ENCODE measurements at regions not wholly inside any gene's neighbourhood (a gene's known extent, or its start where the extent isn't known, plus 50 kb on each side); places are given as distances from the start of the nearest gene placed in this dataset.

DNA sequence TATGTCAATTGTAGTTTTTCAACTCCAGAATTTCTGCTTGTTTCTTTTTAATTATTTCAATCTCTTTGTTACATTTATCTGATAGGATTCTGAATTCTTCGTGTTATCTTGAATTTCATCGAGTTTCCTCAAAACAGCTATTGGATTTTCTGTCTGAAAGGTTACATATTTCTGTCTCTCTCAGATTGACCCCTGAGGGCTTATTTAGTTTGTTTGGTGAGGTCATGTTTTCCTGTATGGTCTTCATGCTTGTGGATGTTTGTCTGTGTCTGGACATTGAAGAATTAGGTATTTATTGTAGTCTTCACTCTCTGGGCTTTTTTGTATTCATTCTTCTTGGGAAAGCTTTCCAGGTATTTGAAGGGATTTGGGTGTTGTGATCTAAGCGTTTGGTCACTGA, 85.6 kb downstream of the SNAPC1 start:
- no peak for DNase-seq (ENCODE audit: low read depth in 2 of 3, low spot score in 1 of 3)

DNA sequence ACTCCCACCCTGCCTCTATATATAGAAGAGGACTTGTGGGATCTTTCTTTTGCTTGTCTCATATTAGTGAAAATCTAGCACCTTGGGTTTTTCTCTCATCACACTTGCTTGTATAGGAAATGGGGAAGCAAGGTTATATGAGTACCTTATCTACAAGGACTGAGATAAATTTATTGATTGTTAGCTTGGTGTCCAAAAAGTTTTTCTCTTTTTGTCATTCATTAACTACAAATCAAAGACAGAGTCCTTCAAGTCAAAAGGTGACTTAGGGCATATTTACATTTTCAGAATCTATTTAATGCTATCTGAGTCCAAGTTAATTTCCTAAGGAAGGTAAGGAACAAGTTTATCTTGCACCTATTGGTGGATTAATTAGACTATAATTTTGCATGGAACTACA, 92.7 kb downstream of the SNAPC1 start:
- no peak for DNase-seq (ENCODE audit: low read depth in 2 of 3, low spot score in 1 of 3)

DNA sequence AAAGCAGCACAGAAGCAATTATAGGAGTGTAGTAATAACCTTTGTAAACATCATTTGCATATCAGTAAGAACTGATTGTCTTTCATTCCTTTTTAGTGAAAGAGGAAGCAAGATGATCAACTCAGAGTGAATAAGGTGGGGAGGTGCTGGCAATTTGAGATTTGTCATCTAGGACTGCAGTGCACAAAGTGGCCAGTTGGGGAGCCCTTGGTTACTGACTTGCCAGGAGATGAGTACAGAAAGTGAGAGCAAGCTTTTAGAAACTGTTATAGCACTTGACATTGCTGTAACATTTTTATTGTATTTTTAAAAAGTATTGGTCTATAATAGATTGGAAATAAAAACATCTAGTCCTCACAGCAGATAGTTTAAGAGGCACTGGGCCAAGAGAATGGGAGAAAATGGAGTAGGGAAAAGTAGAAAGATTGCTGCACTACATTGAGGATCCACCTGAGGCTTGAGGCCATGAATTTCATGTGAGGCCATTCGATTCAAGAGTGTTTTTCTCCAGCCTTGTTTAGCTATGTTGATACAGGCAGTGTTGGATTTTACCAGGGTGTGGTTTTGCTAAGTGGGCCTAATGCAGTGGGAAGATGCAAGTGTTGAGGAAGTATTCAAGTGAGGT, 98.2 kb downstream of the SNAPC1 start:
- DNase-seq (ENCODE audit: low read depth in 2 of 3, low spot score in 1 of 3): peak; percentile 42 to 80 (median 52)

DNA sequence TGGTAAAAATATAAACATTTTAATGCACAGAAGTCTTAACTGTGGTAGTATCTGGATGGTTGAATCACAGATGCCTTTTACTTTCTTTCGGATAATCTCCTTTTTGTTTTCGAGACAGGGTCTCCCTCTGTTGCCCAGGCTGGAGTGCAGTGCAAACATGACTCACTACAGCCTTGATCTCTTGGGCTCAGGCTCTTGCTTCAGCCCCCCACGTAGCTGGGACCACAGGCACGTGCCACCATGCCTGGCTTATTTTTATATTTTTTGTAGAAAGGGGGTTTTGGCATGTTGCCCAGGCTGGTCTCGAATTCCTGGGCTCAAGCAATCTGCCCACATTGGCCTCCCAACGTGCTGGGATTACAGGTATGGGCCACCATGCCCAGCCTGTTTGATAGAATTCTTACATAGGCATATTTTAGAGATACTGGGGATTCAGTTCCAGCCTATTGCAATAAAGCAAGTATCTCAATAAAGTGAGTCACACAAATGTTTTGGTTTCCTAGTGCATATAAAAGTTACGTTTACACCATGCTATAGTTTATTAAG, 99.2 kb downstream of the SNAPC1 start:
- no peak for DNase-seq (ENCODE audit: low read depth in 2 of 3, low spot score in 1 of 3)

DNA sequence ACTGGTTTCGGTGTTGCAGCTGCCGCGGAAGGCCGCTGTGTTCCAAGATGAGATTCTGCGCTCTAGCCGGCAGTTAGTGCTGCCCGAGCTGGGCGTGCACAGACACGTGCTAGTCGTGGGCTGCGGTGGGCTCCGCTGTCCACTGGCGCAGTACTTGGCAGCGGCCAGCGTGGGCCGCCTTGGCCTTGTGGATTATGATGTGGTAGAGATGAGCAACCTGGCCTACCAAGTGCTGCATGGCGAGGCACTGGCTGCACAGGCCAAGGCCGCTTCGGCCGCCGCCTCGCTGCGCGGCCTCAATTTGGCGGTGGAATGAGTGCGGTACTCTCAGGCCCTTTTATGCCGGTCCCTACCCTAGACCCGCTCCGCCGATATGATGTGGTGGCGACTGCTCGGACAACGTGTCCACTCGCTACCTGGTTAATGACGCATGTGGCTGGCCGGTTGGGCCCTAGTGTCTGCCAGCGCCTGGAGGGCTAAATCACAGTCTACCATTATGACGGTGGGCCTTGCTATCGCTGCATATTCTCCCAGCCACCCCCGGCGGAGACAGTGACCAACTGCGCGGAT, 102.2 kb downstream of the SNAPC1 start:
- no peak for DNase-seq (ENCODE audit: low read depth in 2 of 3, low spot score in 1 of 3)

DNA sequence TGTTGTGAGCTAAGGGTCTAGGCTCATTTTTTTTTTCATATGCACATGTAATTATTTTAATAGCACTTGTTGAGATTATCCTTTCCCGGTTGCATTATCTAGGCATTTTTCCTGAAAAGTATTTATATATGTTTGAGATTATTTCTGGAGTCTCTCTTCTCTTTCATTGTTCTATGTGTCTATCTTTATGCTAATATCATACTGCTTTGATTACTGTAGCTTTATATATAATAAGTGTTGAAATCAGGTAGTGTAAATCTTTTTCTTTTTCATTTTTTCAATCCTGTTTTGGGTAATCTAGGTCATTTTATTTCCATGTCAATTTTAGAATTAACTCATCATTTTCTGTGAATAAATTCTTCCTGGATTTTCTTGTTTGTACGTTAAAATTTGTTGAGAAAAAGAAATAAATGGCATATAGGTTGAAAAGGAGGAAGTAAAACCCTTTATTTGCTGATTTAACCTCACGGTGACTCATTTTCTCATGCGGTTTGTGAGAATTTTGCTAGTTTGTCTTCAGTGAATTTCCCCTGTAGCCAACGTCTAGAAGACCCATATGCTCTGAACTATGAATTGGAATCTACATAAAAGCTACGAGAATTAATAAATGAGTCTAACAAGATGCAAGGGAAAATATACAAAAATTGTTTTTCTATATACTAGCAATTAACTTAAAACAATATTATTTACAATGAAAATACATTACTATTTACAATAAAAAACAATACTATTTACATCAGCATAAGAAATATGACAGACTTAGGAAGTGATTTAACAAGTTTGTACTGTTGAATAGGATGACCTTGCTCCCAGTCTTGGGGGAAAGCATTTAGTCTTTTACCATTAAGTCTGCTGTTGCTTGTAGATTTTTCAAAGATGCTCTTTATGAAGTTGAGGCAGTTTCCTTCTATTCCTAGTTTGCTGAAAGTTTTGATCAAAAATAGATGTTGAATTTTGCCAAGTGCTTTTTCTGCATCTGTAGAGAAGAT, 105.0 kb downstream of the SNAPC1 start:
- DNase-seq (ENCODE audit: low read depth in 2 of 3, low spot score in 1 of 3): peak in 1 of 3 donors; percentile 8

DNA sequence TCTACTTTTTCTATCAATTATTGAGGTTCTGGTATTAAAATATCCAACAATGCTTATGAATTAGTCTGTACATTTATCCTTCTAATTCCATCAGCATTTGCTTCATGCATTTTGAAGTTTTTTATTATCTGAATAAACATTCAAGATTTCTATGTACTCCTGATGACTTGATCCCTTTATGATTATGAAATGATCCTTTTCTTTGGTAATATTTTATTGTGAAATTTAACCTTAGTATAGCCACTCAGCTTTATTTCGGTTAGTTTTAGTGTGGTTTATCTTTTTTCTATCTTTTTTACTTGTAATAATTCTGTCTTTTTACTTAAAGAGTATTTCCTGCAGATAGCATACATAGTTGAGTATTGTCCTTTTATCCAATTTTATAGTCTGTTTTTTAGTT, 106.6 kb downstream of the SNAPC1 start:
- no peak for DNase-seq (ENCODE audit: low read depth in 2 of 3, low spot score in 1 of 3)

DNA sequence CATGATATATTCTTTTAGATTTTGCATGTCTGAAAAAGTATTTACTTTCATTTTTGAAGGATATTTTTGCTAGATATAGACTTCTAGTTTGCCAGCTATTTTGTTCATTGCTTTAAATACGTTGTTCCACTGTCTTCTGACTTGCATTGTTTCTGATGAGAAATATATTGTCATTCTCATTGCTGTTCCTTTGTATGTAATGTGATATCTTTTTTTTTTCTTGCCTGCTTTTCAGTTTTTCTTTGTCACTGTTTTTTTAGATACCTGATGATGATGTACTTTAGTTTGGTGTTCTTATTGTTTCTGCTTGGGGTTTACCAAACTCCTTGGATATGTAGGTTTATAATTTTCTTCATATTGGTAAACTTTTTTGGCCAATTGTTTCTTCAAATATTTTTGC, 107.9 kb downstream of the SNAPC1 start:
- DNase-seq (ENCODE audit: low read depth in 2 of 3, low spot score in 1 of 3): no peak

DNA sequence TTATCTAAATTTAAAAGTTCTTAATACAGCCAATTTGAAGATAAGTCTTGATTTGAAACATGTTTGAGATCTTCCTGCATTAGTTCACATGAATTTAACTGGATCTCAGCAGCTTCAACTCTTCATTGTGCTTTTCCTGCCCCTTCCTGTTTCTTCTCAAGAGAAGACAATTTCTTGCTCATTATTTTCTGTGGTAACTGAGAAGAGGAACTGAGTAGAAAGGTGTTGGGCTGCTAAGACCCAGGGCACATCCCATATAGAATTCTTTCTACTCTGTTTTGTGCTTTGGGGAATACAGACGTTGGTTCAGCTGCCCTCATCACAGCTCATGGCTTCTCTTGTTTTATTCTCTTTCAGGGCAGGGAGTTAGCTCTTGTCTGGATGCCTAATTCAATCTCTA, 110.2 kb downstream of the SNAPC1 start:
- no peak for DNase-seq (ENCODE audit: low read depth in 2 of 3, low spot score in 1 of 3)

DNA sequence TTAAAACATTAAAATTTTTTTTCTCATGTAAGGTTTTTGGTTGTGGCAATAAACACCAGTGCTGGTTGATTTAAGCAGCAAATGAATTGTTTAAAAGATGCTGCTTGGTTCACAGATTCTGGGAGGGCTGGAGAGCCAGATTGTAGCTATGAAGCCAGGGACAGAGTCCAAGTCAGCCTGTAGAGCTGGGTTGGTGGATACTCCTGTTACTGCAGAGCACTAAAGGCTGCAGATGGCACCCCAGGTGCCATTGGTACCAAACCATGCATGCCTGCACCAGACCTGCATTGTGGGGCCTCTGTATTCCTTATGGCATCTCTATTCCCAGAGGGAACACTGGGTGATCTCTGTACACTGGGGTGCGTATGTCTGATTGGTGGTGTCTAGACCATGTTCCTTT, 113.3 kb downstream of the SNAPC1 start:
- no peak for DNase-seq (ENCODE audit: low read depth in 2 of 3, low spot score in 1 of 3)

DNA sequence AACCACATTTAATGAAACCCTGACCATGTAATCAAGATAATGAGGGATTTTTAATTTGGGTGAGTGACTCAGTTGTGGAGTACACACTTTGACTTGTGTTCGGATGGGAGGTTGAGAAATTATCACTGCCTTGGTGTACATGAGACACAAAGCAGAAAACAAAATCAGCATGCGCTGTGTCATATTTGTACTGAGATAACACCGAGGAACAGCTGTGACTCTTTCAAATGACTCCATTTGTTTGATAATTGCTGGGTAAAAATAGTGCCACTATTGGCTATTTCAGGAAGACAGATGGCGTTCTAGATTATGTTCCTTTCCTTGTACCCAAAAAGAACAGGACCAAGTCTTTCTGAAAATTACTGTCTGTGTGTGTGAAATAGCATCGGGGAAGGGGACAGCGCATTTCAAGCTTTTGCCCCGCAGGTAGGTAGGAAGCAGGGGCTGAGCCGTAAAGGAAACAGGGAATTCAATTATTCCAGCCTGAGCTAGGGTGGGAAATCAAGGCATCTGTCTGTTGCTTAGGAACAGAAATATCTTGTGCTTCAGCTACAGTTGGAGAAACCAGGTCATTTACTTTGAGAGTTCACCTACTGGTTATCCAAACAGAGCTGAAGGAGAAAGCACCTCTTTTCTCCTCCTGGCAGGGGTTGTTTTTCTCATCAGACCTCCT, 114.3 kb downstream of the SNAPC1 start:
- no peak for DNase-seq (ENCODE audit: low read depth in 2 of 3, low spot score in 1 of 3)

DNA sequence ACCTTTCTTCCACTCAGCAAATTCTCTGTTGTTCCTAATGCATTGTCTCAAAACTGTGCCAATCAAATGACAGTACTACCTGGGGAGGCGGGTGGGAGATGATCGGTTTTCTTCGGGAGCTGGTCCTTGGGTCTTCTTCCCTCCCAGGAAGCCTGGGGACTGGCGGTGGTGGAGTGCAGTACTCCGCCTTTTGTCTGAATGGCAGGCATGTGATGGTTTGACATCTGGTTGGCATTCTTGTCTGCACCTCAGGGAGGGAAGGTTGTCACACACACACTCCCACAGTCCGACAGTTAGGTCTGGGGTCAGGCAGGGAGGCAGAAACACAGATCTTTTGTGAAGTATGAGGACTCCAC, 114.8 kb downstream of the SNAPC1 start:
- no peak for DNase-seq (ENCODE audit: low read depth in 2 of 3, low spot score in 1 of 3)

DNA sequence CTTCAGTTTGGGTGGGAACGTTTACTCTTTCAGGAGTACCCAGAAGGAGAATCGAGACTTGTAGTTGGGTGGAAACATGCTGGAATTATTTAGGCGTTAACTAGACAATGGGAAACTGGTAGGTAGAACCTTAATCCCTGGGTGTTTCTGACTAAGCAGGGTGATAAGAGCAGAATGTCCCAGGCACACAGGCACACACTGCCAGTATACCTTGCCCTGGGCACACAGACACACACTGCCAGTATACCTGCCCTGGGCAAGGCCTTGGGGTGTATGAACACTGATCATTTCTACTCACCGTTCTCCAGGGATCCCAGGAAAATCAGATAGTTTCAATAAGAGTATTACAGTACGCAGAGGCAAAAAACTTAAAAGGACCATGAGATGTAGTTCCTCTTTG, 115.5 kb downstream of the SNAPC1 start:
- no peak for DNase-seq (ENCODE audit: low read depth in 2 of 3, low spot score in 1 of 3)

DNA sequence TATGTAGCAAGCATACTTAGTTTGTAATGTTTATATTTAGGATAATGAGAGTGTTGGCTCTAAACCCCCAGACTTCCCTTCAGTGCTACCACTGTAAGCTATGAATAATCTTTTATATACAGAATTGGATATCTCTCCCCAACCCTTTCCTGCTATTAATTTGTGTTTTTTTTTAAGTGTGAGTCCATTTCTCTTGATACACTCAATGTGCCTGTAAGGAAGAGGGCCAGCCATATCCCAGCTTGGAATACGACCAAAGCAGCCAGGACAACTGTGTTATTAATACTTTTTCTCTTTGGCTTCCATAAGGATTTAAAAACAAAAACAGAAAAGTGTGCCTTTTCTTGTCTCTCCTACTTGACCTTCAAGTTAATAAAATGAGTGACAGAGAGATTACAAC, 116.7 kb downstream of the SNAPC1 start:
- no peak for DNase-seq (ENCODE audit: low read depth in 2 of 3, low spot score in 1 of 3)

DNA sequence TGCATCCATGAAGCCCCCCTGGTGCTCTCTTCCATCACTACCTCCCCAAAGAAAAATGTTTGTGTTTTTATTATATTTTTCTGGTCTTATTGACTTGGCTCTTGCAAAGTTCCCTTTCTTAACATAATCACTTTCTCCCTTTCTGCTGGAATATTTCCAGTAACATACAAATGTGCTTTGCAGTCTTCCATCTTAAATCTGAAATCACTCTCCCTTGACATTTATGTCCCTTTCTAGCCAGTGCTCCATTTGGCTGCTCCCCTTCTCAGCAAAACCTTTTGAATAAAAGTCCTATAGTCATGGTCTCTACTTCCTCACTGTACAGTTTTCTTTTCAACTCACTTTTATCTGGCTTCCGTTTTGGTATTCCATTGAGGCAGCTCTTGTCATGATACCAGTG, 118.8 kb downstream of the SNAPC1 start:
- no peak for DNase-seq (ENCODE audit: low read depth in 2 of 3, low spot score in 1 of 3)

DNA sequence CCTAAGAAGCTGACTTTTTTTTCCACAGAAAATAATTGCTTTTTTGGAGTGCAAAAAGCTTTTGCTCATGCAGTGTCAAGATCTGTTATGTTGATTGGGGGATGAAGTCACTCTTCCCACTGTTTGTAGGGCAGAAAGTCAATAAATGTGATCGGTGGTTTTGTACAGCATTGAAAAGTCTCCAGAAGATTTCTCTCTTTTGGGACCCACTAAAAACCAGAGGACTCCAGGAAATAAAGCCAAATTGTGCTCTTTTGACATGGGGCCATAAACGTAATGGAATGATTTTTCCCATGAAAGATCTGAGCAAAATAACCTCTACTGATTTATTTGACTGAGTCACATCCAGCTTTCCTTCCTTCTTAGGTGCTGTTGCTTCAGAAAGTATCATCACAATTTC, 122.5 kb downstream of the SNAPC1 start:
- no peak for DNase-seq (ENCODE audit: low read depth in 2 of 3, low spot score in 1 of 3)

DNA sequence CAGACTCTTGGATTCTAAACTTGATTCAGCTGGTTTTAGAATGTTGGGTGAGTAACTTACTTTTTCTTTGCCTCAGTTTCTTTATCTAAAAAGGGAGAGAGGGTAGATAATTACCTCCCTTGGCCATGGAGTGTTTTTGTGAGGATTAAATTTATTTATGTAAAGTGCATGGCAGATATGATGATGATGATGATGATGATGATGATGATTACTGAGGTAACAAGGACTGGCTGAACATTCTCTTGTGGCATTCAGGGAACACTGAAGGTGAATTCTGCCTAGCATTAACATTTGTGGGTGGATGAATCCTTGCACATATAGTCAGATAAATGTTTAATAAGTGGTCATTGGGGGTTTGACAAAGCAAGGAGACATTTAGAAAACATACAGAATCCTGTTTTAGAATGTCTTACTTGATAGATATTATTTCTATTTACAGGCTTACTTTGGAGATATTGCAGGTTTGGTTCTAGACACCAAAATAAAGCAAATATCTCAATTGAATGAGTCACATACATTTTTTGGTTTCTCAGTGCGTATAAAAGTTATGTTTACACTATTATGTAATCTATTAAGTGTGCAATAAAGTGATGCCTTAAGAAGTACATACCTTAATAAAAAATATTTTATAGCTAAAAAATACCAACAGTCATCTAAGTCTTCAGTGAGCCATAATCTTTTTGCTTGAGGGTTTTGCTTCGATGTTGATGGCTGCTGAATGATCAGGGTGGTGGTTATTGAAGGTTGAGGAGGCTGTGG, 123.2 kb downstream of the SNAPC1 start:
- no peak for DNase-seq (ENCODE audit: low read depth in 2 of 3, low spot score in 1 of 3)

DNA sequence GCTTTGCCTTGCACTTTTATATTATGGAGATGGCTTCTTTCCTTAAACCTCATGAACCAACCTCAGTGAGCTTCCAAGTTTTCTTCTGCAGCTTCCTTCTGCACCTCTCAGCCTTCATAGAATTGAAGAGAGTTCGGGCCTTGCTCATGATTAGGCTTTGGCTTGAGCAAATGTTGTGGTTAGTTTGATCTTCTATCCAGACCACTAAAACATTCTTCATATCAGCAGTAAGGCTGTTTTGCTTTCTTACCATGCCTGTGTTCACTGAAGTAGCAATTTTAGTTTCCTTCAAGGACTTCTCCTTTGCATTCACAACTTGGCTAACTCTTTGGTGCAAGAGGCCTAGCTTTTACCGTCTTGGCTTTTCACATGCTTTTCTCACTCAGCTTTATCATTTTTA, 125.4 kb downstream of the SNAPC1 start:
- no peak for DNase-seq (ENCODE audit: low read depth in 2 of 3, low spot score in 1 of 3)

DNA sequence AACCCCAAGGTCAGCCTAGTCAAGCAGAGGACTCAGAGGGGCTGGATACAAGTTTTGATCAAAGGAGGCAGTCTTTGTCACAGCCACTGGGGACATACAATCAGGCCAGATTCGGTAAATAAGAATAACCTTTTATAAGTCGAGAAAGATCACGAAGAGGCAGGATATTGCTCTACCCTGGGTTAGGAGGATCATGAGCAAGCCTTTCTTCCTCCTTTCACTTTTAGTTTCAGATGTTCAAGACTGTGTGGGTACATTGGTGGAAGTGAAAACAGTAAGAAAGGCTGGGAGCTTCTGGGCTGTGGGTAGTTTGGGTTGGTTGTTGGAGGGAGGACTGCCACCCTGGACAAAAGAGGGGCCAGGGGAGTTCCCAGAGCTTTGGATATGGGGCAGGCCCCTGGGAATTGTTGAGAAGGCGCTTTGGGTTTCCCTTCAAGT, 127.7 kb downstream of the SNAPC1 start:
- peak in 1 of 3 donors; percentile 20 for DNase-seq (ENCODE audit: low read depth in 2 of 3, low spot score in 1 of 3)

DNA sequence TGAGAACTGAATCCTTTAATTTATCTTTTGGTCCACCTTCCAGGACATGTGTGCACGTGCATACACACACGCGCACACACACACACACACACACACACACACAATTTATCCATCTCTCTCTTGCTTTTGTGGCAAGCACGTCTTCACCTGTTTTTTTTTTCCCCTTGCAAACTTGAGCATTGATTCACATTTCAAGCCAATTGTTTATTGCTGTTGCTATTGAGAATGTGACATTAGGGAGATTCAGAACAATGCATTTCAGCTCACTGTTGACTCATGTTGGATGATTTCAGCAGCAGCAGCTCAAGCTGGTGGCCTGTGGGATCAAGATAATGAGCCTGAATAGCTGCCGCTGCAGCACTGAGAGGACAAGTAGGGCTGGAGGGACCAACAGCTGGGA, 128.9 kb downstream of the SNAPC1 start:
- no peak for DNase-seq (ENCODE audit: low read depth in 2 of 3, low spot score in 1 of 3)

DNA sequence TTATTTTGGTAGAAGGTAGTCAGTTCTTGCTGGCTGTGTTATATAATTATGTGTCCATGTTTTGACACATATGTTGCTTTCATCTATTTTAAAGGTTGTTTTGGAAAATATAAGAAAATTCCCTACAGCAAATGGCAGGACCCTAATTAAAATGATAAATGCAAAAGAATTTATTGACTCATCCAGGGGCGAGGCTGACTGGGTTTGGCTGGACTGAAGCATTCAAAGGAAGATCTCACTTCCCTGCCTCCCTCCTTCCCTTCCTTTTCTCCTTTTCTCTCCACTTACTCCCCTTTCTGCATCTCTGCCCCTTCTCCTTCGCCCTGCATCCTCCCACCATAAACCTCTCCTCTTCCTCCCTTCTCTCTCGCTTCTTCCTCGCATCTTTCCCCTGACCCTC, 129.6 kb downstream of the SNAPC1 start:
- no peak for DNase-seq (ENCODE audit: low read depth in 2 of 3, low spot score in 1 of 3)

Measured in stimulated activated CD4-positive, alpha-beta T cell treated with anti-CD3 and anti-CD28 coated beads, Interleukin-12 subunit alpha, Interleukin-12 subunit beta, amount 100 ng/mL, for 48 hours (primary cell).